ENCODE measurements at regions not wholly inside any gene's neighbourhood (a gene's known extent, or its start where the extent isn't known, plus 50 kb on each side); places are given as distances from the start of the nearest gene placed in this dataset.

DNA sequence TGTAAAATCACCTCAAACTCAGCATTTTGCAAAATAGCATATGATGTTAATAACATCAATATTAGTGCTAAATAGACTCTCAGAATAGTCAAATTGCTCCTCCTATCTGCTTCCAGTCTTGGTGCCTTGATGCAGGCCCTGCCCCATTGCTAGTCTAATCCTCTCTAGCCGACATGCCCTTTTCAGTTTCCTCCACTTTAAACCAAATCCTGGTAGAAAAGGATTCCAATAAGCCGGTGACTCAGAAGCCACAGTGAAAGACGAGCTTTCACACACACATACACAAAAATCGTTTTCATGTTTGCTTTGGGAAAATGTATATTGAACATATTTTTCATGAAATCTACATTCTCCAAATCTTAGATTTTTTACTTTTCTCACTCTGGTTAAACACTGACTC, 203.1 kb downstream of the LMBRD1 start:
- no peak overlapping the region for H3K27ac ChIP-seq
- H3K9me2 ChIP-seq (replicated peaks; ENCODE audit: insufficient read depth): no peaks in the 10 kb centered on the region
- no peak overlapping the region for H3K4me3 ChIP-seq
- no peaks in the 10 kb centered on the region for H3K27me3 ChIP-seq
- no peaks in the 10 kb centered on the region for H3K36me3 ChIP-seq (replicated peaks; ENCODE audit: insufficient read depth, low read depth)
- no peaks in the 10 kb centered on the region for H3K4me1 ChIP-seq (ENCODE audit: insufficient read depth)
- H2AFZ ChIP-seq: no peak overlapping the region
- no peaks in the 10 kb centered on the region for H3K9me3 ChIP-seq (ENCODE audit: low read depth)
- no peak for DNase-seq (ENCODE audit: low spot score)
- WGBS (ENCODE audit: low lambda C conversion rate, missing lambda C conversion rate): 74% methylated on average over 4 of the region's 4 CpGs
- H4K20me1 ChIP-seq (ENCODE audit: insufficient read depth, poor library complexity, severe bottlenecking): no peaks in the 10 kb centered on the region
- no peak overlapping the region for H3K4me2 ChIP-seq
- TF ChIP-seq EZH2 (IDR thresholded peaks at IDR 0.05; ENCODE audit: borderline replicate concordance): no peak
- TF ChIP-seq CTCF (IDR thresholded peaks at IDR 0.05; ENCODE audit: poor library complexity): no peak
- no peak for TF ChIP-seq EZH2phosphoT487 (IDR thresholded peaks at IDR 0.05; ENCODE audit: low read depth, severe bottlenecking, unreplicated experiment)
- no peaks in the 10 kb centered on the region for H3K79me2 ChIP-seq

GRCh38 chr6:69589626-69590025, 207.2 kb downstream of the LMBRD1 start:
- Histone ChIP-seq H3K9me3 (ENCODE audit: low read depth) (no peaks in the 10 kb centered on the region), H3K27me3 (no peaks in the 10 kb centered on the region), H3K27ac (no peak overlapping the region), H3K36me3 (replicated peaks; ENCODE audit: insufficient read depth, low read depth) (no peaks in the 10 kb centered on the region), H3K4me2 (no peak overlapping the region), H3K4me3 (no peak overlapping the region), H3K4me1 (ENCODE audit: insufficient read depth) (no peaks in the 10 kb centered on the region), H3K79me2 (no peaks in the 10 kb centered on the region), H3K9me2 (replicated peaks; ENCODE audit: insufficient read depth) (no peaks in the 10 kb centered on the region), H2AFZ (no peak overlapping the region), H4K20me1 (ENCODE audit: insufficient read depth, poor library complexity, severe bottlenecking) (no peaks in the 10 kb centered on the region)
- DNase-seq (ENCODE audit: low spot score): no peak
- TF ChIP-seq CTCF (IDR thresholded peaks at IDR 0.05; ENCODE audit: poor library complexity): no peak
- no peak for TF ChIP-seq EZH2 (IDR thresholded peaks at IDR 0.05; ENCODE audit: borderline replicate concordance)
- TF ChIP-seq EZH2phosphoT487 (IDR thresholded peaks at IDR 0.05; ENCODE audit: low read depth, severe bottlenecking, unreplicated experiment): no peak

GRCh38 chr6:69584913-69585729, 211.7 kb downstream of the LMBRD1 start:
- peak; percentile 28 for DNase-seq (ENCODE audit: low spot score)
- H3K27ac ChIP-seq: peak overlapping the region; percentile 22
- H3K9me3 ChIP-seq (ENCODE audit: low read depth): no peaks in the 10 kb centered on the region
- WGBS (ENCODE audit: low lambda C conversion rate, missing lambda C conversion rate): 40% methylated on average over 9 of the region's 9 CpGs
- no peaks in the 10 kb centered on the region for H4K20me1 ChIP-seq (ENCODE audit: insufficient read depth, poor library complexity, severe bottlenecking)
- TF ChIP-seq EZH2phosphoT487 (IDR thresholded peaks at IDR 0.05; ENCODE audit: low read depth, severe bottlenecking, unreplicated experiment) (no peak), EZH2 (IDR thresholded peaks at IDR 0.05; ENCODE audit: borderline replicate concordance) (no peak), CTCF (IDR thresholded peaks at IDR 0.05; ENCODE audit: poor library complexity) (no peak)
- no peaks in the 10 kb centered on the region for H3K36me3 ChIP-seq (replicated peaks; ENCODE audit: insufficient read depth, low read depth)
- no peaks in the 10 kb centered on the region for H3K79me2 ChIP-seq
- no peaks in the 10 kb centered on the region for H3K4me1 ChIP-seq (ENCODE audit: insufficient read depth)
- H3K4me3 ChIP-seq: no peak overlapping the region
- no peak overlapping the region for H2AFZ ChIP-seq
- H3K9me2 ChIP-seq (replicated peaks; ENCODE audit: insufficient read depth): no peaks in the 10 kb centered on the region
- H3K4me2 ChIP-seq: peak overlapping the region; percentile 19
- no peaks in the 10 kb centered on the region for H3K27me3 ChIP-seq

Measured in hepatocyte (in vitro differentiated cells).